ENCODE measurements at regions not wholly inside any gene's neighbourhood (a gene's known extent, or its start where the extent isn't known, plus 50 kb on each side); places are given as distances from the start of the nearest gene placed in this dataset.
"Not testable (repeated sequence)": the region's sequence is repeated elsewhere in the genome, so short reads cannot be mapped to it uniquely, and the experiment has no call there.

- no peak for DNase-seq
Observed at GRCh38 chr12:127829281-127830064, 437.5 kb upstream of the TMEM132C start.

DNA sequence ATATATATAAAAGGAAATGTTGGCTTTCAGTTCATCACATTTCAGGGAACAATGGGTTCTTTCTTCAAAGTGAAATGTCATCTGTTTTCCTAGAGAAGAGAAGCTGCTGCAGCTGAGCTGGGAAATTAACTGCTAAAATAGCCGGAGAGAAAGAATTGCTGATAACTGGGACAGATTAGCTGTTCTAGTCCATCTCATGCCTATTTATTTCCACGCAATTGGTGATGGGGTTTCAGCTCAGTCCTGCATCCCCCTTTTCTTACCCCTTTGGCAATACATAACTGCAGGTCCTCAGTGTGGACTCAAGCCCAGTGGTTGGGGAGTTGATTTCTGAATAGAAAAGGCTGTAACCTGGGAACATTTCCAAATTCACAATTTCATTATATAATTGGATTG, 436.9 kb upstream of the TMEM132C start:
- DNase-seq, result no peak

DNA sequence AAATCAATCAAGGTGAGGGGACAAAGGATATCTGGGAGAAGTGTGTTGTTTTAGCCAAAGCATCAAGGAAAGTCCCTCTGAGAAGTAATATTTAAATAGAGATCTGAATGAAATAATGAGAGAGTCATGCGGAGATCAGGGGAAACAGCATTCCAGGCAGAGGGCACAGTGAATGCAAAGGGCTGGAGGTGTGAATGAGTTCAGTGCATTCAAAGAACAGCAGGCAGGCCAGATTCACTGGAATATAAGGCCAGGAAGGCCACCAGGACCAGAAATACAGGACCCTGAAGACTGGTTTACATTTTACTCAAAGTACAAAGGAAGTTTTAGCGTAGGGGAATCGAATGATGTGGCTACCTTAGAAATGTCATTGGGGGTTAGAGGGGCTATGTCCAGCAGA, 436.2 kb upstream of the TMEM132C start:
- no peak for DNase-seq

- no peak for DNase-seq
Observed at GRCh38 chr12:127832172-127832571, 434.8 kb upstream of the TMEM132C start.

GRCh38 chr12:127836802-127837201, 430.2 kb upstream of the TMEM132C start:
- DNase-seq, result not testable (repeated sequence)

DNA sequence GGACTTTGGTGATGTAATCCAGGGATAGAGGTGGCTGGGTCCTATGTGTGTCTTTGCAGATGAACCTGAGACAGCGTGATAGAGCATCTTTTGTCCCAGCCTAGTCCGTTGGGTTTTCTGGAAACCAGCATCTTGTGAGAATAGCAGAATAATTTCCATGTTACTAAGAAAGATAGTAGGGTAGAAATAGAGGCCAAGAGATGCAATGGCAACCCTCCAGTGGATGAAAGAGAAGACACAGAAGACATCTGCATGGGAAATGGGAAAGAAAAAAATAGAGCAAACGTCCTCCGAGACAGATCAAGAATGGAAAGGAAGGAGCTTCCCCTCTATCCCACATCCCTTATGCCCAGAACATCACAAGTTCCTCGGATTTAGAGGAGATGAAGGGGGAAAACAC, 409.3 kb upstream of the TMEM132C start:
- no peak for DNase-seq

- no peak for DNase-seq
Observed at GRCh38 chr12:127860536-127860935, 406.4 kb upstream of the TMEM132C start.

DNA sequence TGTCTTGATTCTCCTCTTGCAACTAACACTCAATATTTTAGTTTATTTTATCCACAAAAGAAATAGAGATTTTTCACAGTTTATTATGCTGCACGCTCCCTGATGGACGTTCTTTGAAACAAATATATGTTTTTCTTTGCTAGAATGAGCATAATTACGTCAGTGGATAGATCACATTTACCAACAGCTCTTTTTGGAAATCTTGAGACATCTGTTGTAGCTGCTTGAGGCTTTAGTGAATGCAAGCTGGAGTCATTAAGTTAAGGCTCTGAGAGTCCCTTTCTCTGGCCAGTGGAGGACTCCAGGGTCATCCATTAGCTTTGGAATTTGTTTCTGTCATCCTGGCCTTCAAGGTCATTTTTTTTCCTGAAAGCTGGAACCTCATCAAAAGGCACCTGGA, 405.6 kb upstream of the TMEM132C start:
- DNase-seq, result no peak

- DNase-seq, result no peak
Observed at GRCh38 chr12:127873306-127873705, 393.7 kb upstream of the TMEM132C start.

DNA sequence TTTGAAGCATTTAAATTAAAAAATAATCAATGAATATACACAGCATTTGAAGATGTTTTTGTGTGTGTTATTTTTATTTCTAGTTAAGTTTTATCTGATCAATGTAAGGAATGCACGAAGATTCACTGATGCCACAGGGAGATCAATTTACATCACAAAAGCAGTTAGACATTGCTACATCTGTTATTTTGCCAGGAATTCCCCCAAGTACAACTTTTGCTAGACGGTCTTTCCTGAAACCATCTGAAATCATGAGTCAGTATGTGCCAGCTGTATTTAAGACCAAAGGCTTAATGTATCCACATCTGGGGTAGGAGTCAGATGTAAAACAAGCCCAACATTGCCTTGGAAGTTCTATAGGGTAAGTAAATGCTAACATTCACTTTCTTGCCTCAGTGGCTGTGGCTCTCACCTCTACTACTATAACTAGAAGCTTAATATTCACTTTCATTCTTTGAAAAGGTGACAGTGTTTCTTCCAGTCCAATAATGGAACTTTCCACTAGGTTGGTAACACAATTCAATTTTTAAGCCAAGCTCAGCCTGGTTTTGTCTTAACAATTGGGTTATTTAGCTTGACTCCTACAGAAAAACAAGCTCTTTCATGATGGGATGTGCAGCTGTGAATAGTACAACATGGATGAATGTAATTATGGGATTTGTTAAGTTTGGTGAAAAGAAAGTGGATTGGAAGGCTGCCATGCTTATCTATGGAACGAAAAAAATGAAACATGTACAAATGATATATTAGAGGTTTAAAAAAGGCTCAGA, 385.4 kb upstream of the TMEM132C start:
- DNase-seq, result no peak

DNA sequence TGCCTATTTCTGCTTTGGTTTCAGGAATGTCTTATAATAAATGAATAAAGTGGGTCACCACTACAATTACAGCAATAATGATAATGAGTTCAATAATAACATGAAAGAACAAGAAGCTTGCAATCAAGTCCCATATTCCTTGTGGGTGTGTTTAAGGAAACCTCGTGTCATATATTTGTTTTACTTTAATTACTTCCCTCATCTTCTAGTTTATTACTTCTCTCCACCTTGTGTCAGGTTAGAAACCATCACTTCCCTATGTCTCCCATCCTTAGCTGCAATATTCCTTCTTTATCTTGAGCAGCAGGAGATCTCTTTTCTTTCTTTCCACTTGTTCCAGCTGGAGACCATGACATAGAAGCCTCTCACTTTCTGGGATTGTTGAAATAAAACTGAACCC, 384.0 kb upstream of the TMEM132C start:
- no peak for DNase-seq

DNA sequence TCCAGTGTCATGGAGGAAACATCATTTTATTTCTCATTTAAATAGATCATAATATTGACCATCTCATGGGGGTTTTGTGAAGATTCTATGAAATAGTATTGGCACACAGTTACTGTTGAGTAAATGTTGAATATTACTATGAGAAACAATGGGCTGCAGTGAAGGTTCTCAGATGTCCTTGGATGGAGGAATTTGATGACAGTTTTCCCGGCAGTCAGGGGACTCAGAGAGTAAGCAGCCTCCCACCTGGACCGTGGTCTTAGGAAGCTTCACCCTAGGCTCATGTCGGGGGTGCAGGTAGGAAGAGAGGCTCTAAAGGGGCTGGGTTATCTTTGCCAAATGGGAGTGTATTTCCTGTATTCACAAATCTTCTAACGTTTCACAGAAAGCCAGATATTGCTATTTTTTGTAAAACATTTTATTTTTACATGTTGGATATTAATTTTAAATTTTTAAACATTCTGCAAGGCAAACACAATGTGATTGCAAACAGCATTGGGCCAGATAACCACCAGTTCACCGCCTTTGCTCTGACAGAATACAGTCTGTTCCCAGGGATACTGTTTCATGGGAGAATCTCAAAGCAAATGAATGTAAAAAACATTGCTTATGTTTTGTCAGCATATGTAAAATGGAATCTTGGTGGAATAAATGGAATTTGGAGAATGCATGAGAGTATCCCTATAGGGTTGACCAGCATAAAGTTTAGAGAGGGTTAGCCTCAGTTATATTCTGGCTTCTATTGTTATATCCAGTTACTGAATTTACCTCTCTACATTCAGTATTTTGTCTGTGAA, 380.8 kb upstream of the TMEM132C start:
- no peak for DNase-seq

GRCh38 chr12:127886827-127887226, 380.1 kb upstream of the TMEM132C start:
- DNase-seq, result no peak

DNA sequence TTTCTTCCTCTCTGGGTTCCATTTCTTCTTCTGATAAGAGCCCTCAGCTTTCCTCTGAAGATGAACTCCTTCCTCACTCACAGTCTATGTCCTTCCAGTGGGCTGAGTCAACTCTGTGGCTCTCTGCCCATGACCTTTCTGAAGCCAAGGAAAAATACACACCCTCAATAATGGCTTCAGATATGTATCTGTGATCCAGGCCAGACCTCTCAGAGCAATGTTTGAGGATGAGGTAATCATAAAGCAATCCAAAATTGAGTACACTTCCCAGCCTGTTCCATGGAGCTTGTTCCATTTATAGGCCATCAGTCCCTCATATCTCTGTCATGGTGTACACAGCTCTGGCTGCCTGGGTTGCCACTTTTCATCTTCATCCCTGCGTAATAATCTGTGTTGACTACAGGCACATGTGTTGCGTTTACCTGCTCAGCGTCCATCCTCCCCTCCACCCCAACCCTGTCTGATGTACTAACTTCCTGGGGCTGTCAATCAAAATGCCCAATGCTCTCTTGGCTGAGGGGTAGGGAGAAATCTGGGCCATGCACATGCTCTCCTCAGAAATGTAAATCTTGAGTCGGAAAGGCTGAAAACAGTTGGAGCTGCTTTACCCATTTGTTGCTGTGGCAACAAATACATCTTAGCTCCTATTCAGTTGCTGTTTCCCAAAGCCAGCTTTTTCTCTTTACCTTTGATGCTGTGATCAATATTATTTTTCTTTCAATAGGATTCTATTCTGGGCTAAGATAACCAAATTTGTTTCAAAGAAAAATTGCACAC, 377.8 kb upstream of the TMEM132C start:
- no peak for DNase-seq

DNA sequence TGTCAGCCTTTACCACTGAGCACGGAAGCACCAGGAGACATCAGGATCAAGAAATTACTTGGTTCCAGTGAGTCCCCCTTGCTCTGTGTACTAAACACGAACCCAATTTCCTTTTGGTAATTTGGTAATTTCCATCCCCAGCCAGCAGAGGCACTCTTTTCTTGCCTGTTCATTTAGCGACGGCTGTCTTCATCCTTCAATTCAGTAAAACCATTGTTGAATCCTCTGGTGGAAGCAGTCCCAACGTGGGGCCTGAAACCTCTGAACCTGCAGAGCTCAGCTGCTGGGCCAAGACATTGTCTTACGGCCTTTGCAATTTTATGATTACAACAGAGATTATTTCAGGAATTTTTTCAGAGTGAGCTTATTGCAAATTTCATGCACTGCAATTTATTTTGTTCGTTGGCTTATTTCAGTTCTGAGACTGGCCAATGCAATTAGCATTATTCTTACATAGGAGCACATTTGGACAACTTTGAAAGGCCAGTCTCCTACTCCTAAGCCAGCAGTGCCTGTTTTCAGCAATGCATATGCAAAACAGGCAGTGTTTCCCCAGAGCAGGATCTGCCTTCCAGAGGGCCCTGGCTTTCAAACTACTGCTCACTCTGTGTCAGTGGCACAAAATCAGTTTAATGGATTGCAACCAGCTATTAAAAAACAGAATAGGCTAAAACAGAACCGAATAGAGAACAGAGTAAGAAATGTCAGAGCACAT, 372.9 kb upstream of the TMEM132C start:
- no peak for DNase-seq

GRCh38 chr12:127896661-127897060, 370.3 kb upstream of the TMEM132C start:
- DNase-seq, result no peak

GRCh38 chr12:127898616-127899015, 368.4 kb upstream of the TMEM132C start:
- DNase-seq, result no peak

- no peak for DNase-seq
Observed at GRCh38 chr12:127899971-127900370, 367.0 kb upstream of the TMEM132C start.

DNA sequence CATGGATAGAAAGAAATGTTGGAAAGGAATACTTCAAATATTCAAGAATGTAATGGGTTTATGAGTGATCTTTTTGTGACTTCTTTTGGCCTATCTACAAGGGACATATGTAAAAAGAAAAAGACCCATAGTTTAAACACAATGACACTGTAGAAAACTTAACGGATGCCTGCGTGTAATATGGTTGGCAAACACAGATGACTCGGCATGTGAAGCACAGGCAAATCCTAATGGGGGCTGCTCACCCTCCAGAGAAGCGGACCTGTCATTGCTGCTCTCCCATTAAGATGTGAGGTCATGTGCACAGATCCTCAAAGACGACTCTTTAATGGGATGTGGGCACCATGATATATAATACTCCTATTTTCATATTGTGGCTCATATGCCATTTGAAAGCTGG, 366.6 kb upstream of the TMEM132C start:
- DNase-seq, result no peak

GRCh38 chr12:127903146-127903545, 363.8 kb upstream of the TMEM132C start:
- no peak for DNase-seq

GRCh38 chr12:127909041-127909440, 357.9 kb upstream of the TMEM132C start:
- DNase-seq, result no peak

DNA sequence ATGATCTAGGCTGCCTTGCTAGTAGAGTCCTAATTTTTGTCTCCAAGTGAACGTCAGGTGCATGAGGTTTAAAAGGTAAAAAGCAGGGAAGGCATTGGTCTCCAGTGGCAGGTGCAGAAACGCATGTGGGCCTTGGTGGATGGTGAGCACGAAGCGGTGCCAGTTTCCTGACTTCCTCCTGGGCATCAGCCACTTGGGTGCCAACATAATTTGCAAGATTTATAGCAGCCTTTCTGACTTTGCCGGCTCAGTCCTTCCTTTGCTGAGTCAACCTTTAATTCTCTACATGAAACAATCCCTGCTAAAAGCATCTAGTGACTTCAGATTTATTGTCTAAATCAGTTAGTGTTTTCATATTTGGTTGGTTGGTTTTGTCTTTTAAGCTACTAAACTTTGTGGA, 355.7 kb upstream of the TMEM132C start:
- DNase-seq, result no peak
